ENCODE measurements at regions not wholly inside any gene's neighbourhood (a gene's known extent, or its start where the extent isn't known, plus 50 kb on each side); places are given as distances from the start of the nearest gene placed in this dataset.
"Not testable (repeated sequence)": the region's sequence is repeated elsewhere in the genome, so short reads cannot be mapped to it uniquely, and the experiment has no call there.

GRCh38 chr13:50493683-50494082 is 349.8 kb downstream of the DLEU7 start:
- Histone ChIP-seq H3K27me3 (no peaks in the 10 kb centered on the region), H3K27ac (replicated peaks in 1 of 4) (no peak overlapping the region), H3K4me1 (no peaks in the 10 kb centered on the region), H3K4me3 (no peak overlapping the region), H3K9me3 (no peaks in the 10 kb centered on the region), H3K36me3 (no peaks in the 10 kb centered on the region)
- no peak for DNase-seq (ENCODE audit: extremely low spot score)
- intact Hi-C loops (cut with DNase I): no loop called here
- WGBS: 82% methylated on average over 3 of the region's 3 CpGs
- TF ChIP-seq EP300 (IDR thresholded peaks at IDR 0.05): no peak
- TF ChIP-seq POLR2AphosphoS5 (IDR thresholded peaks at IDR 0.05): no peak
- no peak for TF ChIP-seq POLR2A (IDR thresholded peaks at IDR 0.05; ENCODE audit: low read depth)
- TF ChIP-seq CTCF (IDR thresholded peaks at IDR 0.05): no peak

- DNase-seq (ENCODE audit: extremely low spot score): no peak
- no peak overlapping the region for H3K27ac ChIP-seq (replicated peaks in 1 of 4)
- H3K4me3 ChIP-seq: no peak overlapping the region
- 86% methylated on average over 2 of the region's 2 CpGs for WGBS
- H3K9me3 ChIP-seq: no peaks in the 10 kb centered on the region
- no peaks in the 10 kb centered on the region for H3K4me1 ChIP-seq
- no peaks in the 10 kb centered on the region for H3K36me3 ChIP-seq
- intact Hi-C loops (cut with DNase I): no loop called here
- no peaks in the 10 kb centered on the region for H3K27me3 ChIP-seq
- TF ChIP-seq POLR2AphosphoS5 (IDR thresholded peaks at IDR 0.05) (no peak), EP300 (IDR thresholded peaks at IDR 0.05) (no peak), POLR2A (IDR thresholded peaks at IDR 0.05; ENCODE audit: low read depth) (no peak), CTCF (IDR thresholded peaks at IDR 0.05) (no peak)
Observed at GRCh38 chr13:50494138-50494537, 349.4 kb downstream of the DLEU7 start.

GRCh38 chr13:50503212-50503611 is 340.3 kb downstream of the DLEU7 start:
- H3K9me3 ChIP-seq; intact Hi-C loops (cut with DNase I); H3K27ac ChIP-seq (replicated peaks in 1 of 4); H3K36me3 ChIP-seq; H3K27me3 ChIP-seq; H3K4me3 ChIP-seq; H3K4me1 ChIP-seq; DNase-seq (ENCODE audit: extremely low spot score): not testable (repeated sequence)
- 100% methylated on average over 1 of the region's 1 CpG for WGBS

GRCh38 chr13:50509167-50509566 is 334.3 kb downstream of the DLEU7 start:
- Histone ChIP-seq H3K9me3 (peaks cover 0 to 5% (median 0%) of the 10 kb centered on the region in 4 donors), H3K27ac (replicated peaks in 1 of 4) (no peak overlapping the region), H3K4me3 (no peak overlapping the region), H3K27me3 (no peaks in the 10 kb centered on the region), H3K4me1 (peaks cover 22 to 27% (median 24%) of the 10 kb centered on the region in 4 donors), H3K36me3 (no peaks in the 10 kb centered on the region)
- no peak for TF ChIP-seq POLR2AphosphoS5 (IDR thresholded peaks at IDR 0.05)
- TF ChIP-seq CTCF (IDR thresholded peaks at IDR 0.05): no peak
- no peak for TF ChIP-seq POLR2A (IDR thresholded peaks at IDR 0.05; ENCODE audit: low read depth)
- no peak for TF ChIP-seq EP300 (IDR thresholded peaks at IDR 0.05)
- no peak for DNase-seq (ENCODE audit: extremely low spot score)
- intact Hi-C loops (cut with DNase I): no loop called here

GRCh38 chr13:50509771-50510441 is 333.6 kb downstream of the DLEU7 start:
- intact Hi-C loops (cut with DNase I): loop anchor here (10.0 kb wide), 1 partner anchor 105 kb away; no protein-coding TSS in a partner anchor
- WGBS: 97% methylated on average over 2 of the region's 2 CpGs
- Histone ChIP-seq H3K27ac (replicated peaks in 1 of 4) (no peak overlapping the region), H3K4me1 (peaks cover 22 to 27% (median 25%) of the 10 kb centered on the region in 4 donors), H3K9me3 (peaks cover 0 to 5% (median 0%) of the 10 kb centered on the region in 4 donors), H3K4me3 (no peak overlapping the region), H3K27me3 (no peaks in the 10 kb centered on the region), H3K36me3 (no peaks in the 10 kb centered on the region)
- TF ChIP-seq POLR2AphosphoS5 (IDR thresholded peaks at IDR 0.05) (no peak), EP300 (IDR thresholded peaks at IDR 0.05) (no peak), CTCF (IDR thresholded peaks at IDR 0.05) (no peak), POLR2A (IDR thresholded peaks at IDR 0.05; ENCODE audit: low read depth) (no peak)
- no peak for DNase-seq (ENCODE audit: extremely low spot score)

GRCh38 chr13:50510885-50511545 is 332.5 kb downstream of the DLEU7 start:
- intact Hi-C loops (cut with DNase I): loop anchor here (10.0 kb wide), 1 partner anchor 106 kb away; no protein-coding TSS in a partner anchor
- not testable (repeated sequence) for H3K4me3 ChIP-seq; DNase-seq (ENCODE audit: extremely low spot score); H3K27me3 ChIP-seq; H3K27ac ChIP-seq (replicated peaks in 1 of 4); H3K9me3 ChIP-seq; H3K36me3 ChIP-seq
- WGBS: 0% methylated on average over 1 of the region's 1 CpG
- H3K4me1 ChIP-seq: peaks cover 22 to 27% (median 25%) of the 10 kb centered on the region in 4 donors

All from esophagus muscularis mucosa (tissue), 4 donors.